ENCODE measurements at regions not wholly inside any gene's neighbourhood (a gene's known extent, or its start where the extent isn't known, plus 50 kb on each side); places are given as distances from the start of the nearest gene placed in this dataset.

- Histone ChIP-seq H3K36me3 (ENCODE audit: control insufficient read depth, insufficient read depth, low read length) (no peaks in the 10 kb centered on the region), H3K27me3 (ENCODE audit: control insufficient read depth, insufficient read depth, low read length) (no peaks in the 10 kb centered on the region), H3K4me3 (ENCODE audit: low read depth, low read length) (no peak overlapping the region)
- peak; percentile 88 for DNase-seq (ENCODE audit: low read depth)
- ChIA-PET POLR2A (no interaction called here), CTCF (interaction anchor here (0.8 to 6.6 kb wide), 6 partner anchors 12 to 197 kb away, joined by 3 to 40 read pairs (median 5); no protein-coding TSS in a partner anchor)
- TF ChIP-seq CTCF (IDR thresholded peaks at IDR 0.05; ENCODE audit: insufficient read depth, low read depth, low read length): no peak
Measured at GRCh38 chr13:24032252-24032651, 128.3 kb upstream of the SPATA13 start.

- no peak for DNase-seq (ENCODE audit: low read depth)
- POLR2A ChIA-PET: no interaction called here
Measured at GRCh38 chr13:24032674-24033073, 127.8 kb upstream of the SPATA13 start.

GRCh38 chr13:24033527-24034302 is 126.8 kb upstream of the SPATA13 start:
- peak; percentile 59 for DNase-seq (ENCODE audit: low read depth)
- no peak overlapping the region for H3K4me3 ChIP-seq (ENCODE audit: low read depth, low read length)
- no peak for TF ChIP-seq CTCF (IDR thresholded peaks at IDR 0.05; ENCODE audit: insufficient read depth, low read depth, low read length)
- H3K36me3 ChIP-seq (ENCODE audit: control insufficient read depth, insufficient read depth, low read length): no peaks in the 10 kb centered on the region
- POLR2A ChIA-PET: no interaction called here
- CTCF ChIA-PET: interaction anchor here (1.2 to 6.6 kb wide), 6 partner anchors 12 to 195 kb away, joined by 3 to 40 read pairs (median 6); no protein-coding TSS in a partner anchor
- H3K27me3 ChIP-seq (ENCODE audit: control insufficient read depth, insufficient read depth, low read length): no peaks in the 10 kb centered on the region

More at GRCh38 chr13:24032674-24033073, 127.8 kb upstream of the SPATA13 start:
- Histone ChIP-seq H3K4me3 (ENCODE audit: low read depth, low read length) (no peak overlapping the region), H3K27me3 (ENCODE audit: control insufficient read depth, insufficient read depth, low read length) (no peaks in the 10 kb centered on the region), H3K36me3 (ENCODE audit: control insufficient read depth, insufficient read depth, low read length) (no peaks in the 10 kb centered on the region)
- no peak for TF ChIP-seq CTCF (IDR thresholded peaks at IDR 0.05; ENCODE audit: insufficient read depth, low read depth, low read length)
- CTCF ChIA-PET: interaction anchor here (0.9 to 6.6 kb wide), 6 partner anchors 12 to 196 kb away, joined by 3 to 40 read pairs (median 8); no protein-coding TSS in a partner anchor

- CTCF ChIA-PET: interaction anchor here (1.4 to 3.3 kb wide), 3 partner anchors 10 to 183 kb away, joined by 4 to 17 read pairs (median 6); no protein-coding TSS in a partner anchor
Measured at GRCh38 chr13:24035411-24035810, 125.1 kb upstream of the SPATA13 start.

More at GRCh38 chr13:24035411-24035810, 125.1 kb upstream of the SPATA13 start:
- Histone ChIP-seq H3K36me3 (ENCODE audit: control insufficient read depth, insufficient read depth, low read length) (no peaks in the 10 kb centered on the region), H3K4me3 (ENCODE audit: low read depth, low read length) (no peak overlapping the region), H3K27me3 (ENCODE audit: control insufficient read depth, insufficient read depth, low read length) (no peaks in the 10 kb centered on the region; the same call in 1 of the 2 replicates)
- TF ChIP-seq CTCF (IDR thresholded peaks at IDR 0.05; ENCODE audit: insufficient read depth, low read depth, low read length): no peak
- DNase-seq (ENCODE audit: low read depth): no peak
- POLR2A ChIA-PET: no interaction called here

Data from BJ (cell line).